Epithelial cell of proximal tubule (primary cell): ENCODE measurements at regions not wholly inside any gene's neighbourhood (a gene's known extent, or its start where the extent isn't known, plus 50 kb on each side); places are given as distances from the start of the nearest gene placed in this dataset.
"Not testable (repeated sequence)": the region's sequence is repeated elsewhere in the genome, so short reads cannot be mapped to it uniquely, and the experiment has no call there.

Experiments
- DNase-seq: peaks from one replicate; pipeline ENCODE4 v3.0.0-alpha.2; 2011; ENCODE audit warnings: low read depth
- H3K4me3 ChIP-seq: 2 replicates; pipeline ENCODE4 v1.5.1; 2011; ENCODE audit warnings: low read depth, mild to moderate bottlenecking, low read length
- CTCF ChIP-seq: conservative IDR thresholded peaks from 2 replicates; pipeline ENCODE4 v1.5.1; 2012; ENCODE audit warnings: low read depth, mild to moderate bottlenecking, low read length

GRCh38 chr11:69205743-69206612 is 50.2 kb downstream of the SMIM38 start:
- no peak for DNase-seq
- no peak overlapping the region for H3K4me3 ChIP-seq
- no peak for TF ChIP-seq CTCF

- not testable (repeated sequence) for DNase-seq, H3K4me3 ChIP-seq
These were observed 50.9 kb downstream of the SMIM38 start for GRCh38 chr11:69206613-69206965.

- no peak for TF ChIP-seq CTCF
These were observed 51.6 kb downstream of the SMIM38 start for GRCh38 chr11:69207165-69207889.

GRCh38 chr11:69208190-69209037 is 52.7 kb downstream of the SMIM38 start:
- no peak for TF ChIP-seq CTCF
- H3K4me3 ChIP-seq: no peak overlapping the region
- no peak for DNase-seq

More at GRCh38 chr11:69207165-69207889, 51.6 kb downstream of the SMIM38 start:
- H3K4me3 ChIP-seq: no peak overlapping the region
- no peak for DNase-seq

GRCh38 chr11:69209038-69209350 is 53.3 kb downstream of the SMIM38 start:
- TF ChIP-seq CTCF: no peak
- DNase-seq: no peak
- no peak overlapping the region for H3K4me3 ChIP-seq

- H3K4me3 ChIP-seq: no peak overlapping the region
- no peak for TF ChIP-seq CTCF
- no peak for DNase-seq
These were observed 53.9 kb downstream of the SMIM38 start for GRCh38 chr11:69209421-69210309.
